Neural cell (in vitro differentiated cells): ENCODE measurements at regions not wholly inside any gene's neighbourhood (a gene's known extent, or its start where the extent isn't known, plus 50 kb on each side); places are given as distances from the start of the nearest gene placed in this dataset.

Experiments used
- EZH2 ChIP-seq: fragments of 200-600, 300-800 bp; shearing (Covaris generic), sonication (generic); IDR thresholded peaks from 2 replicates; pipeline ENCODE4 v1.6.1; 2014; ENCODE audit warnings: antibody characterized with exemption, low read length, borderline replicate concordance, mild to moderate bottlenecking; ENCODE audit not compliant: insufficient read depth, poor library complexity, severe bottlenecking
- TF ChIP-seq, protein P1 (sequence below): fragments of 450-650 bp; IDR thresholded peaks from 2 replicates; pipeline ENCODE4 v1.5.1; 2014; ENCODE audit warnings: antibody characterized with exemption, mild to moderate bottlenecking, moderate library complexity; ENCODE audit not compliant: poor library complexity, severe bottlenecking

DNA sequence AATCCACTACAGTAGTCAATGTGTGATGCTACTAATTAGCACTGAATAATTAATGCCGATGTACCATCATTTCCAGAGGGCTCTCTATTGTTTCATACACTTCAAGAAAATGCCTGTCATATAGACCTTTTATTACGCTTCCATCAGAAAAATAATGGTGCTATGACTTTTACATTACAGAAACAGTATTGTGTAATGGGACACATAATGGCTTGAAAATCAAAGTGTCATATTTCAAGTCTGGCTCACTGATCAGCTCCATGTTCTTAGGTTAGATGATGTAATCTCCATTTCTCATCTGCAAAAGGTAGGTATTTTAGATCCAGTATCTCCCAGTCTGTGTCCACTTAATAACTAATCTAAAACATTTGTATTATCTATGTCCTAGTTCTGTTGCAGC is 990.6 kb upstream of the TYRP1 start:
- TF ChIP-seq, protein P1, sequence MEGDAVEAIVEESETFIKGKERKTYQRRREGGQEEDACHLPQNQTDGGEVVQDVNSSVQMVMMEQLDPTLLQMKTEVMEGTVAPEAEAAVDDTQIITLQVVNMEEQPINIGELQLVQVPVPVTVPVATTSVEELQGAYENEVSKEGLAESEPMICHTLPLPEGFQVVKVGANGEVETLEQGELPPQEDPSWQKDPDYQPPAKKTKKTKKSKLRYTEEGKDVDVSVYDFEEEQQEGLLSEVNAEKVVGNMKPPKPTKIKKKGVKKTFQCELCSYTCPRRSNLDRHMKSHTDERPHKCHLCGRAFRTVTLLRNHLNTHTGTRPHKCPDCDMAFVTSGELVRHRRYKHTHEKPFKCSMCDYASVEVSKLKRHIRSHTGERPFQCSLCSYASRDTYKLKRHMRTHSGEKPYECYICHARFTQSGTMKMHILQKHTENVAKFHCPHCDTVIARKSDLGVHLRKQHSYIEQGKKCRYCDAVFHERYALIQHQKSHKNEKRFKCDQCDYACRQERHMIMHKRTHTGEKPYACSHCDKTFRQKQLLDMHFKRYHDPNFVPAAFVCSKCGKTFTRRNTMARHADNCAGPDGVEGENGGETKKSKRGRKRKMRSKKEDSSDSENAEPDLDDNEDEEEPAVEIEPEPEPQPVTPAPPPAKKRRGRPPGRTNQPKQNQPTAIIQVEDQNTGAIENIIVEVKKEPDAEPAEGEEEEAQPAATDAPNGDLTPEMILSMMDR: no peak
- no peak for TF ChIP-seq EZH2
